GM21737 (cell line): ENCODE measurements at regions not wholly inside any gene's neighbourhood (a gene's known extent, or its start where the extent isn't known, plus 50 kb on each side); places are given as distances from the start of the nearest gene placed in this dataset.

ENCODE experiments used
- ATAC-seq: cut with Tn5 transposase; IDR thresholded peaks from one replicate; pipeline ENCODE4 v1.9.1; 2021; ENCODE audit warnings: mild to moderate bottlenecking, moderate library complexity; ENCODE audit not compliant: unreplicated experiment

- ATAC-seq = no peak
Observed at GRCh38 chr12:107565551-107565950, 120.0 kb upstream of the PWP1 start.

GRCh38 chr12:107567876-107568619 lies 117.6 kb upstream of the PWP1 start:
- no peak for ATAC-seq

GRCh38 chr12:107568718-107569117 lies 116.9 kb upstream of the PWP1 start:
- no peak for ATAC-seq

GRCh38 chr12:107570721-107571120 lies 114.9 kb upstream of the PWP1 start:
- no peak for ATAC-seq

GRCh38 chr12:107571492-107571891 lies 114.1 kb upstream of the PWP1 start:
- ATAC-seq = no peak

GRCh38 chr12:107574691-107575090 lies 110.9 kb upstream of the PWP1 start:
- no peak for ATAC-seq

GRCh38 chr12:107580750-107581618 lies 104.6 kb upstream of the PWP1 start:
- no peak for ATAC-seq

- no peak for ATAC-seq
Observed at GRCh38 chr12:107581619-107582015, 104.0 kb upstream of the PWP1 start.

GRCh38 chr12:107583551-107583950 lies 102.0 kb upstream of the PWP1 start:
- no peak for ATAC-seq

- ATAC-seq = no peak
Observed at GRCh38 chr12:107584563-107584962, 101.0 kb upstream of the PWP1 start.

GRCh38 chr12:107586256-107586970 lies 99.2 kb upstream of the PWP1 start:
- ATAC-seq = no peak

GRCh38 chr12:107590413-107590812 lies 95.2 kb upstream of the PWP1 start:
- ATAC-seq = no peak

GRCh38 chr12:107590814-107591375 lies 94.7 kb upstream of the PWP1 start:
- no peak for ATAC-seq

GRCh38 chr12:107593713-107594381 lies 91.8 kb upstream of the PWP1 start:
- no peak for ATAC-seq

- no peak for ATAC-seq
Observed at GRCh38 chr12:107594995-107595394, 90.6 kb upstream of the PWP1 start.

GRCh38 chr12:107597695-107598410 lies 87.7 kb upstream of the PWP1 start:
- peak; percentile 62 for ATAC-seq

GRCh38 chr12:107598906-107599305 lies 86.7 kb upstream of the PWP1 start:
- ATAC-seq = no peak

GRCh38 chr12:107600581-107601144 lies 84.9 kb upstream of the PWP1 start:
- ATAC-seq = no peak

- ATAC-seq = no peak
Observed at GRCh38 chr12:107602446-107602845, 83.2 kb upstream of the PWP1 start.

- no peak for ATAC-seq
Observed at GRCh38 chr12:107605293-107605692, 80.3 kb upstream of the PWP1 start.
